ENCODE measurements at regions not wholly inside any gene's neighbourhood (a gene's known extent, or its start where the extent isn't known, plus 50 kb on each side); places are given as distances from the start of the nearest gene placed in this dataset.

DNA sequence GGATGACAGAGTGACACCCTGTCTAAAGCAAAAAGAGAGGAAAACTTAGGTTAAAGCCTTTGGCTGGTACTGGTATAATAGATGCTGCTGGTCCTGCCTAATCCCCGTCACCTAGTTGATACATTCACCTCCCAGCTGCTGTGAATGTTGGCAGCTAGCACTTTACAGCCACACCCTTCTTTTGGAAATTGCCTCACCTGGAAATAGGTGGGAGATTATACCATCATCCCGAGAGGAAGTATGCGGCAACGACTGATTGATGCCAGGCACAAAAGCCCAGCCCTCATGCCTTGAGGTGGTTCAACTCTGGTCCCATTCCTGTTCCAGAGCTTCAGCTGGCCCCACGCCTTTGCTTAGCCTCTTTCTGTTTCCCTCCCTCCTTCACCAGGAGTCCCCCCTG lies 53.2 kb upstream of the SIAH1 start:
- no peak for DNase-seq (ENCODE audit: low read depth)

DNA sequence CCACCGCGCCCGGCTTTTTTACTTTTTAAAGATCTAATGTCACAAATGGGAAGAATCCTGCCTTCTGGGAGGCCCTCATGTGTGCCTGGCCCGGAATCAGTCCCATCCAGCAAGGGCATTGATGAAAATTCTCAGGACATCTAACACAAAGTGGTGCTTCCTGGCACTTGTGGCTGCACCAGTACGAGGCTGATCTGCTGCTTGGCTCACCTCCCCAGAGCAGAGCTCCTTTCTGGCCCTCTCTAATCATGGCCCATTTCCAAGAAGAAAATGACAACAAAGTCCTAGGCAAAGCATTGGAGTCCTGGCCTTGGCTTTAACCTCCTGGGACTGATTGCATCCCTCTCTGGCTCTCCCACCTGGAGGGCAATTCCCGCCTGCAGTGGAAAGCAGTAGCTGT lies 50.7 kb upstream of the SIAH1 start:
- no peak for DNase-seq (ENCODE audit: low read depth)

DNA sequence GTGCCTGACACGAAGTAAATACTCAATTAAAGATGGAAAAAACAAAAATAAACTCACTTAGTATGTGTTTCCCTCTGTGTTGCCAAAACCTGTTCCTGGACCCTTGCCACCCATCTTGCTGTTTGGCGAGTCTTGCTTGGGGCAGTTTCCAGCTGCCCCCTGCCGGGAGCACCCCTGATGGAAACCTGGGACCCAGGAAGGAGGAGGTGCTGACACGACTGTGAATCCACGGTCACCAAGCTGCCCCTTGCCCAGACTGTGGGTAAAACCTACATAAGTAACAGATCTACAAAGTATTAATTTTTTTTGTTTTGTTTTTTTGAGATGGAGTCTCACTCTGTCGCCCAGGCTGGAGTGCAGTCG lies 50.1 kb upstream of the SIAH1 start:
- DNase-seq (ENCODE audit: low read depth): no peak

All from GM04503 (cell line).